ENCODE measurements at regions not wholly inside any gene's neighbourhood (a gene's known extent, or its start where the extent isn't known, plus 50 kb on each side); places are given as distances from the start of the nearest gene placed in this dataset.
A peak's percentile ranks its signal among the peaks of the same experiment; 100 is the strongest.
"Not testable (repeated sequence)": the region's sequence is repeated elsewhere in the genome, so short reads cannot be mapped to it uniquely, and the experiment has no call there.

DNA sequence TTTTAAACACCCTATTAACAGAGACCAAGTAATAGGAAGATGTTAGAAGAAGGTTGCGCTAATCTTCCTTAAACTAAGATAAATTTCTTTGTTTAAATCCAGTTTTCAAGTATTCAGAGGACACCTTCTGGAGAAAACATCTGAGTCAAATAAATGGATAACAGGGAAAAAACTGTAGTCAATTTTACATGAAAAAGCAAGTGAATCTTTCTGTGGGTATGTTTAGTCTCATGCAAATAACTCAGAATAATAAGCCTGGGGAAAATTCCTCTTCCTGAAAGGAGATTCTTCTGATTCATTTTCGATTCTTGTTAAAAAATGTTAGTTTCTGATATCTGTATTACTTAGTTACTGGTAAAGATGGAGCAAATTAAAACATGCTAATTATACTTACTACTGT, 145.5 kb downstream of the CTH start:
- no peak for DNase-seq

DNA sequence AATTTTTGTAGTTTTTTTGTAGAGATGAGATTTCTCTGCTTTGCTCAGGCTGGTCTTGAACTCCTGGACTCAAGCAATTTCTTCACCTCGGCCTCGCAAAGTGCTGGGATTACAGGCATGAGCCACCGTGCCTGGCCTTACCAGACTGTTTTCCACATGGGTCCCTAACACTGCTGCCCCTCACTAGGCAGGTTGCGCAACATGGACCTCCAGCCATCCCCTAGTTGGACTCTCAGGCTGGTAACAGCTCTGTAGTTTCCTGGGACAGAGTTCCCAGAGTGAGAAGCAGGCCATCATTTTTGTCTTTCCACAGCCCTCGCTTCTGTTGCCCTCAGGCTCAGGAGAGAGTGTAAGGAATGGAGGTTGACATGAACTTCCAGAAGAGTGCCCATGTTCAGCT, 156.1 kb downstream of the CTH start:
- DNase-seq: no peak

DNA sequence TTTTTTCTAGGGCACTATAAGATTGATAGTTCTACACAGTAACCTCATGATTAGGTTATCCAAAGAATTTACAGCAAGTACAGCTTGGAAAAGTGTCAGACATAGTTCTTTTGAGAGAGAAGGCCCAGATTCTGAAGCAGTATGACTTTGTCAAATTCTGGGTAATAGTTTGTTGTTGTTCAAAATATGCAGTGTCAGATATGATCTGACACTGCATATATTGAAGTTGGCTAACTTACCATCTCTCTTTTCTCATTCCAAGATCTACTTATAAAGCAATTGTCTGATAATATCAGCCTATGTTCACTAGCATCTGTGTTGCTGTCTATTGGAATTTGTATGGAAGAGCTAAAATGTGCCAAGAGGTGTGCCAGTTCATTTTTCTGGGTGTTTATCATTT, 160.1 kb downstream of the CTH start:
- DNase-seq: no peak

DNA sequence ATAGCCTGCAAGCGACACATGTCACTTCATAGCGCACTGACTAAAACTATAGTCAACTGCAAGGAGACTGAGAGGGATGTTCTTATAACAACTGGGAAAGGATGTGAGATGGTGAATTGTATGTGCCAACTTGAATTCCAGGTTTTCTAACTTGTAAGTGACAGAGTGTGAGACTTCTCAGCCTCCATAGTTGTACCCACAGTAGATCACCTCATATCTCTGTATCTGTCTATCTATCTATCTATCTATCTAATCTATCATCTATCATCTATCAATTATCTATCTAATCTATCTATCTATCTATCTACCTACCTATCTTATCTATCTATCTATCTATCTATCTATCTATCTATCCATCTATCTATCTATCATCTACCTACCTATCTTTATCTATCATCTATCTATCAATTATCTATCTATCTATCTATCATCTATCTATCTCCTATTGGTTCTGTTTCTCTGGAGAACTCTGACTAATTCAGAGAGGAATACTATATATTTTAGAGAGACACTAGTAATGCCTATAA, 162.3 kb downstream of the CTH start:
- DNase-seq: no peak

- DNase-seq: no peak
Measured at GRCh38 chr1:70581661-70582060, 170.6 kb downstream of the CTH start.

- DNase-seq: no peak
Measured at GRCh38 chr1:70583522-70583921, 172.5 kb downstream of the CTH start.

DNA sequence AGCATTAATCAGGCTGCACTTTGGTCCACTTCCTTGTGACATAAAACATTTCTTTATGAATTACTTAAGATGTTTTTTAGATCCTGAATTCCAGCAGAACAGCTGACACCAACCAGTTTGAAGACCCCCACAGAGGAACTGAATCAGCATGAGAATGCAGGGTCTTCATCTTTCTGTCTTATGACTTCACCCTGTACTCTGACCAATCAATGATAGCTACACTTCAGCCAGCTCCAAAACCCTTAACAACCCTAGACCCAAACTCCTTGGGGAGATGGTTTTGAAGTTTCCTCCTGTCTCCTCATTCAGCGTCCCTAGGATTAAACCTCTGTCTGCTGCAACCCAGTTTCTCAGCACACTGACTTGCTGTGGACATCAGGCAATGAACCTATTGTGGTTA, 175.0 kb downstream of the CTH start:
- no peak for DNase-seq

DNA sequence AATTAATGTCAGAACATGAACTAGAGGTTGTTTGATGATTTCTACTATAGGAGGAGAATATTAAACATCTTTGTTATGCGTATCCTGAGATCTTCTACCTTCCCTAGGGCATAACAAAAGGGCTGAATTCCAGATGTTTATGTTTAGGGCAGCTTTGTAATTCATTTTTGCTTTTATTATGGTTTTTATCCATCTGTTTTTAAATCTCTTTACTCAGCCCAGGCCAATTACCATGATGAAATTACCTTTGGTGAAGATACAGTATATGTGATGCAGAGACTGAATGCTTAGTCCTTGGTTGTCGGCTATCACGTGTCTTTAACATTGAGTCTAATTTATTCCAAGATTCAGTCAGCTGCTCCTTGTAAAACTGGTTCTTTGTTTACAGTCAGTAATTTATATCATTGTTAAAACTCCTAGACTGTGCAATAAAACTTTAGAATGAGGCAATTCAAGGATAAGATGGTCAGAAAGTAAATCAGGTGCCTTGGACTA, 176.9 kb downstream of the CTH start:
- no peak for DNase-seq

DNA sequence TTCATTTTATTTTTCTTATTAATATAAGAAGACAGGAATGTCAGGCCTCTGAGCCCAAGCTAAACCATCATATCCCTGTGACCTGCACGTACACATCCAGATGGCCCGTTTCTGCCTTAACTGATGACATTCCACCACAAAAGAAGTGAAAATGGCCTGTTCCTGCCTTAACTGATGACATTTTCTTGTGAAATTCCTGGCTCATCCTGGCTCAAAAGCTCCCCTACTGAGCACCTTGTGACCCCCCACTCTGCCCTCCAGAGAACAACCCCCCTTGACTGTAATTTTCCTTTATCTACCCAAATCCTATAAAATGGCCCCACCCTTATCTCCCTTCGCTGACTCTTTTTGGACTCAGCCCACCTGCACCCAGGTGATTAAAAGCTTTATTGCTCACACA, 182.5 kb downstream of the CTH start:
- not testable (repeated sequence) for DNase-seq

DNA sequence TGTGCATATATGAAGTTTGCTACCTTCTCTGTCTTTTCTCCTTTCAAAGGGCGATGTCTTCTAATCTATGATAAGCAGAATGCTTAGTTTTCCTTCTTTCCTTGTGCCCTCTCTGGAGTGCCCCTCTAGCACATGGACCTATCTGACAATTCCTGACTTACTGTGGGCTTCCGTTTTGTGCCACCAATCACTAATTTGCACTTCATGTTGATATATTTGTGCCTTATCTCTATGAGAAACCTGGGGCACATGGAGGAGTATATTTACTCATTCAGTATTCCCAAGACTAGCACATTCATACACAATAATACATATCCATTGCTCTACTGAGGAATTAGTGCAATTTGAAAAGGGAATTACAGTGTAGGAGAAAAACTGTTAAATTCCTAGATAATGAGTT, 197.7 kb downstream of the CTH start:
- no peak for DNase-seq

DNA sequence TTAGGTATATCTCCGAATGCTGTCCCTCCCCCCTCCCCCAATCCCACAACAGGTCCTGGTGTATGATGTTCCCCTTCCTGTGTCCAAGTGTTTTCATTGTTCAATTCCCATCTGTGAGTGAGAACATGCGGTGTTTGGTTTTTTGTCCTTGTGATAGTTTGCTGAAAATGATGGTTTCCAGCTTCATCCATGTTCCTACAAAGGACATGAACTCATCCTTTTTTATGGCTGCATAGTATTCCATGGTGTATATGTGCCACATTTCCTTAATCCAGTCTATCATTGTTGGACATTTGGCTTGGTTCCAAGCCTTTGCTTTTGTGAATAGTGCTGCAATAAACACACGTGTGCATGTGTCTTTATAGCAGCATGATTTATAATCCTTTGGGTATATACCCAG, 199.1 kb downstream of the CTH start:
- DNase-seq: not testable (repeated sequence)

- DNase-seq: no peak
Measured at GRCh38 chr1:70616946-70617345, 205.9 kb downstream of the CTH start.

GRCh38 chr1:70617728-70618127, 206.7 kb downstream of the CTH start:
- no peak for DNase-seq

- no peak for DNase-seq
Measured at GRCh38 chr1:70627910-70628309, 216.8 kb downstream of the CTH start.

- DNase-seq: no peak
Measured at GRCh38 chr1:70628973-70629372, 217.9 kb downstream of the CTH start.

DNA sequence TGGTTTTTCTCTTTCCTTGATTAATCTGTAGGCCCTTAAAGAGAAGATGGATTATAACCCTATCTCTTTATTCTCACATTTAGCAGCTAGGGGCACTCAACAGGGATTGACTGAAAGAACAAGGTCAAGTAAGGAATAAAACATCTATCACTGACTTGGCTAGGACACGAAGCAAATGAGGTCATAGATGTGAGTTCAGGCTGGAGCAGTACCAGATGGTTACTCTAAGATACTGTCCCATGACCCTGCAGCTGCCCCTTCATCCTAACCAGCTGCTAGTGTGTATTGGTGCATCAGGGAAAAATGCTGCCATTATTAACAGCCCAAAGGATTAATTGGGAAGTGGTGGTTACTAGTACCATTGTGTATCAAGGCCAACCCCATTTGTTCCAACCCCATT, 221.9 kb downstream of the CTH start:
- no peak for DNase-seq

DNA sequence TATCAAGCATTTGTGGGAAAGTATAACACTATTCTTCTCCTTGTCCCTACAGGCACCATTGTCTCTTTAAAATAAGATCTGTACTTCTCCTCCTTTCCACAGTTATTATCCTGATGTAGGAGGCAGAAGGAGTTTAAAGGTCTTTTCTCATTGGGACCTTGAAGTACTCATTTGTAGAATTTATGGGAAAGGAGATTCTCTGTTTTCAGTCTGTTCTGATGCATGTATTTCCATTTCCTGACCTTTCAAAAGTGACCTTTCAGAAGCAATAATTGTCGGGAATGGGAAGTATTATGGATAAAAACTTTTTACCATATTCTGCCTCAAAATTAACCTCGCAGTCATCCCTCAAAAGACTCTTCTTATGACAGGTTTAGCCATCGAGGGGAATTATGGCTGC, 224.8 kb downstream of the CTH start:
- no peak for DNase-seq

DNA sequence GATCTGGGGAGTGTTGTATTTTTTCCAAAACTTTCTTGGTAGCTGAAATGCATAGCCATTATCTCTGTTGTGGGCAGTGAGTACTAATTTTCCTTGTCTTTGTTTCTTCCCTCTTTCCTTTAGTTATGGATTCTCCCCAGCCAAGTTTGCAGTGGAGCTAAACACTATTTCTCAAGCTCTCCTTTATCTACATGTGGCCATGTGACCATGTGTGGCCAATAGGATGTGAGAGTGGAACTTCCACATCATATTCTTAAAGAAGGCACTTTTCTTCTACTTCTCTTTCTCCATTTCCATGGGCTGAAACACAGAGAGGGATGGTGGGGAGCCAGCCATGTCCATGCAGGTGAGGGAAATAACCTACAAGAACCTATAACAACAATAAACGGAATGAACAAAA, 230.8 kb downstream of the CTH start:
- DNase-seq: no peak

GRCh38 chr1:70656361-70656760, 245.3 kb downstream of the CTH start:
- DNase-seq: no peak

DNA sequence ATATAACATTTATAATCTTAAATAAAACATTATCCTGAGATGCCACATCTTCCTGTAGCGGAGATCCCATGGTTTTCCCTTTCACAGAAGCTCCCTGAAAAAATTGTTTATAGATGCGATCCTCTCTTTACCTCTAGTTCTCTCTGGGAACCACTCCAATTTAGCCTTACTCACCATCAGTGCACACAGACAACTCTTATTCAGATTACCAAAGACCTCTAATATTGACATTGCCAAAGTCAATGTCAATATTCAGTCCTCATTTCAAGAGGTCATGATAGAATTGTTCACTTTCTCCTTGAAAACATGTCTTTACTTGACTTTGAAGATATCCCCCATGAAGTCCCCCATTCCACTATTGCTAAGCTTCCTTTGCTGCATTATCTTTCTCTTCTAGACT, 248.8 kb downstream of the CTH start:
- DNase-seq: no peak

DNA sequence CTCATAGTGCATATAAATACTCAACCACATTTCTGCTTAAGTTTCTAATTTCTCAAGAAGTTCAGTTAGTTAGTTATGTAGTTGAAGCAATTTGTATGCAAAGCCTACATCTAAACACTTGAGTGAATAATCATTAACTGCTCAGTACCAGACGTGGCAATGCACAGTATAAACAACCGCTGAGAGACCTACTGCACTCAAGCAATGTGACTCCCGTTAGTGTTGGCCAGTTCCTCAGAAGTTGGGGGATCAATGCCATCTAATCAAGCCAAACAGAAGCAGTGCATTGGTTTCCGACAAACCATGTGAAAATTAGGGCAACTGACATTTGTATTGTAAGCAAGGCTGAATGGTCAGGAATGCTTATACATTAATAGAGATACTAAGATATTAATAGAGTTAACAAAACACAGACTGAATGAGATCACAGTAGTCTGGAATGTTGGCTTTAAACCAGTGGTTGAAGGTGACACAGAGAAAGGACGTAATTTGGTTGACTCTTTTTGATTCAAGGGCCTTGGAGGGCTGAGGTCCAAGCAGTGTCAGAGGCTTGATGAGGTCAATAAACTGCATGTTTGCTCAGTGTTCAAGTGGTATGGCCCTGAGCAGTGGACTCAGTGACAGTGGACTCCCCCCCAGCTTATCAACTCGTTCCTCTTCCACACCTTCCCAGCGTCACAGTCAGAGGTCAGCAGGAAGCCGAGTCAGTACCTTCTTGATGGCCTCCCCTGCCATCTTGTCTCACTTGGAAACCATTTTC, 255.5 kb downstream of the CTH start:
- peak; percentile 19 for DNase-seq

GRCh38 chr1:70667494-70668170, 256.6 kb downstream of the CTH start:
- no peak for DNase-seq

- DNase-seq: no peak
Measured at GRCh38 chr1:70671006-70671405, 259.9 kb downstream of the CTH start.

DNA sequence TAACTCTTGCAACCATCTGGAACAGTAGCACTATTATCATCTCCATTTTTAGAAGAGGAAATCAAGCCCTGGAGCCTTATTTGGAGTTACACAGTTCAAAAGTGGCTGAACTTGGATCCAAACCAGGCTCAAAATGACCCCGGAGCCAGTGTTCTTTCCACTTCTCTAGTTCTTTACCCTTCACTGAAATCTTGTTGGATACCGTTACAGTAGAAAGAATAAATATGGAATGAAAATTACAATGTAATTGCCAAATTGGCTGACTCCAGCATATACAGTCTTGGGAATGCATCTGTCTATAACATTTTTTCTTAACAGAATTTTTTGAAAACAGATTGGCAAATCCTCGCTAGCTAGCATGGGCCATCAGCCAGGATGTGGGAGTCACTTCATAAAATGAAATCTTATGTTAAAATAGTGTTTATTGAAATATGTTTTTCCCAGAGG, 261.4 kb downstream of the CTH start:
- DNase-seq: no peak

Measured in left kidney (tissue), 1 donor.